ENCODE measurements at regions not wholly inside any gene's neighbourhood (a gene's known extent, or its start where the extent isn't known, plus 50 kb on each side); places are given as distances from the start of the nearest gene placed in this dataset.
"Not testable (repeated sequence)": the region's sequence is repeated elsewhere in the genome, so short reads cannot be mapped to it uniquely, and the experiment has no call there.

DNA sequence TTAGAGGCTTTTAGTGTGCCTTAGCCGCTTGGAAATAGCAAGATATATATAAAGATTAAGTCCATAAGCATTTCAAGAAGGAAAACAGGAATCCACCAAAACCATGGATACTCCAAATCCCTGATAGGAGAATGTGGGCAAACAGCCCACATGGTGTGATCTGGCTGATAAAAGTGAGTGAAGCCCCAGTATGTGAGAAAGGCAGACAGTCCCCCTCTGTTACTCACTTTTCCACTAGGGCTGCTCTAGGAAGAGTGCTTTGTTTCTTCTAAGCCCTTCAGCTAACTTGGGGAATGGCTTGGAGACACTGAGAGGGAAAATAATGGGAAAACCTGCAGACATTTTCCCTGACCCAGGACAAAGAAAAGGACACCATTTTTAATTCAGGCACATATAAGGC is 802.3 kb upstream of the PRR20A start:
- no peak for DNase-seq

DNA sequence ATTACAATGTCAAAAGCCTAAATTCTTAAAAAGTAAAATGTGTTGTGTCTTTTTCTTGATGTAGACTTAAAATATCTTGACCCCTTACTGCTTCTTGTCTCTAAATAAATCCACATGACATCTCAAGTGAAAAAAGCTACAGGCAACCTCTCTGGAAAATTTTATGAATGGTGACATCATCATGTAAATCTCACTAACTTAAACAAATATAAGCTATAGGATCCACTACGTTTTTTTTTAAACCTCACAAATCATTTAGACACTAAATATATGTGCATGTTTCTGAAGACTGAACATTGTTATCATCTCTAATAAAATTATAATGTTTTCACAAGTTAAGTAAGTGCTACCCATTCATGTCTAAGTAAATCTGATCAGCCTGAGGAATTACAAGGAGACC is 793.7 kb upstream of the PRR20A start:
- DNase-seq: no peak

DNA sequence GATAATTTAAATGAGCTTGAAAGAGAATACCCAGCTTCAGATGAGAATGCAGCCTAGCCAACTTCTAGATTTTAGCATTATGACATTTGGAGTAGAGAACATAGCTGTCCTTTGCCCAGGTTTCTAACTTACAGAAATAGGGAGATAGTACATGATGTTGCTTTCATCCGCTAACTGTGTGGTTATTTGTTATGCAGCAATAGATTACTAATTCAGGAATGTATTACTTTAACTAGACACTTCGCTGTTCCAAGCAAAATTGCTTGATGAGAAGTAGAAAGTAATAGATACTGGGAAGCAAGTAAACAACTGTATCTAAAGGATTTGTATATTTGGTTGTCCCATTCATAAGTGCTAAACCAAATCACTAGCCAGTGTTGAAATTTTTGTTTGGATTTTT is 790.9 kb upstream of the PRR20A start:
- no peak for DNase-seq

DNA sequence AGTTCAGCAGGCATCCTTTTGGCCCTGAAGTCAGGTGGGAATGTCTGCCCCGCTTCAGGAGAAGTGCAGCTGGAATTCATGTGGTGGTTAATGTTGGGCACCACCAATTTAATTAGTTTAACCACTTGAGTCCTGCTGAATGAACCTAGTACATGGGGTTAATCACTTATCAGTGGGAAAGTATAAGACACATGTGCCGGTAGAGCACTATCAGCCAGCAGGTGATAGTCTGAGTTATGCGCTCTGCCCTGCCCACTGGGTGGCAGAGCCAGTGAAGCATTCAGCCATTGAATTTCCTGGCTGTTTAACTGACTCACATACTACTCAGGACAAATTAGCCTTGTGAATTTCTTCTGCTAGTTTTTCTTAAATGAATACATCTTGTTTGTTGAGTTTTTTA is 789.7 kb upstream of the PRR20A start:
- DNase-seq: no peak

DNA sequence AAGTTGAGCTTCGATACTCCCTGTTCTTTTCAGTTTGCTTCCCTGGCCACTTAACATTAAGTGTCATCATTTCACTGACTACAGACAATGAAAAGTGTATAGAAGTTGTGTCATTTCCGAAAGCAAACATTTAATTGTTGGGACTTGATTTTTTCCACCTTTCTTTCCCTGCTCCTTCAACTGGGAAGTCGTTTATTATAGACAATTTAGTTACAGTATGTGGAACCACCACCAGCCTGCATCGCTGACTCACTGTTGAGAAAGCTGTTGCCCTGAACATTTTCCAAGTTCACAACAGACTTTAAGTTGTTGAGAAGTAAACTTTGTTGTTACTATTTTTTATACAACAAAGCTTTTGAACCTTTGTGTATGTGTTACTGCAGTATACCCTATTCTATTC is 788.4 kb upstream of the PRR20A start:
- DNase-seq: no peak

DNA sequence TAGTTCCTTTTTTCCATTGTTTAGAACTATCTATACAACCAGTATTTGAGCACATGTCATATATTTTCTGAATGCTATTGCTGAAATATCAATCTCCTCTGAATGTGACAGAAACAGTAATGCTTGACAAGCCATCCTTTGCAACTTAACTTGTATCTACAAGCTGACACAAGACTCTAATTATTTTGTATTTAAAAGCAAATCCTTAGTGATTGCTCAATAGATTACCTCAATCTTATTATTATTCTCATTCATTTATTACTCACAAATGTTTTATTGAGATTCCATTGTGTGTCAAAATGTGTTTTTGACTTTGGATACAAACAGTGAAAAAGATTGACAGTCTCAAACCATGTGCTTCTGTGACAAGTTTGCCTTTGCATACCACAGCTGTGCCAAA is 787.8 kb upstream of the PRR20A start:
- no peak for DNase-seq

DNA sequence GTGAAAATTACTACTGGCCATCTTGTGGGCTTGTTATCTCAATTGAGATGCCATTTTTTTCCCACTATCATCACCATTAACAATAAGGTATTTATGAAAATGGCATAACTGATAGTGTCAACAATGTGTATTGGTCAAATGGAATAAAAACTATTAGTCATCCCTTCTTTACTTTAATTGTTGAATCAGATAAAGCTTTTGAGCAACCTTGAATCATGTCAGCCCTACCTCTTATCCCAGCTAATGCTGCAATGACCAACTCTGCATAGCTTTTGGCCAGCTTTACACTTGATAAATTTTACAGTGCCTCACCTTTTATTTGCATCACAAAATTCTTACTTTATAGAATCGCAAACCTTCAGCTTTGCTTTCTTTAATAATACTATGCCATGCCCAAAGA is 784.0 kb upstream of the PRR20A start:
- DNase-seq: no peak

DNA sequence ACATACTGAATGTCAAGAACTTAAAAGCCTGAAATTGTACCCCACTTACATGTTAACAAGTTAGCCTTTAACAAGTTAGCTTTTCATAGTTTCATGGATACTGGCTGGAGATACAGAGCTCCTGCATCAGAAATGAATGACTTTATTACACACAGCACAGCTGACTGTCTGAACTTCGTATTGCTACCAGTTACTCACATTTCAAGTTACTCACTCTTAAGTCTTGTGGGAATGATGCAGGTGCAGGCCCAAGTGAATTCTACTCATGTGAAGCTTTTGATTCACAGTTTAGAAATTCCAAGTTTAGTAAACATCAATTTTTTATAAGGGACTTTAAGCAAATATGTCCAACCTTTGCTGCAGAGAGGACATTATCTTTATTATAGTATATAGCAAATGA is 762.2 kb upstream of the PRR20A start:
- DNase-seq: no peak

DNA sequence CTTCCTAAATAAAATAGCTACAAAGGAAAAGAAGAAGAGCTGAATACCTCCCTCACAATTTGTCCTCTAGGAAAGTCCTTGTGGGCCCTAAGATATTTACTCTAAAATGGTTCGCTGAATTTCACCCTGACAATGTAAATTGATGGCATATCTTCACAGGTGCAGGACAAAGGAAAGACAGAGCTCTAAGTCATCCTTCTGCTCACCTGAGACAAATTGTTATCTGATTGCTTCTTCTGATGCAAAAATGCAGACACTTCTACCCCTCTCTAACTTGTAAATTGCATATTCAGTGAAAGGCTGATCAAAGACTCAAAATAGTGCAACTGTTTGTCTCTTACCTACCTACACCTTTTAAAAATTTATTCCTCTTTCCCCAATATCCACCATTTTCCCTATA is 747.2 kb upstream of the PRR20A start:
- no peak for DNase-seq

DNA sequence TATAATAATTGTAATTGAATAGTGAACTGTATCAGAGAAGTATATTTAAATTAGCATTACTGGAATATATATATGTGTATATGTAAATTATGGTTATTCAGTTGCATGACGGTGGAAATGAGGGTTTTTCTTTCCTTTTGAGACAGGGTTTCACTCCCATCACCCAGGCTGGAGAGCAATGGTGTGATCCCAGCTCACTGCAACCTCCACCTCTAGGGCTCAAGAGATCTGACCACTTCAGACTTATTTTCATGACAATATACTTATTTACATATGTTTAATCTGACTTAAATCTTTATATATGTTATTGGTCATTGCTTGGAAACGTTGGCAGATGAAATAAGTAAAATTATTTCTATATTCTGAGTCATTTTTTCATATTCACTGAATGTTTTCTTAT is 744.4 kb upstream of the PRR20A start:
- no peak for DNase-seq

DNA sequence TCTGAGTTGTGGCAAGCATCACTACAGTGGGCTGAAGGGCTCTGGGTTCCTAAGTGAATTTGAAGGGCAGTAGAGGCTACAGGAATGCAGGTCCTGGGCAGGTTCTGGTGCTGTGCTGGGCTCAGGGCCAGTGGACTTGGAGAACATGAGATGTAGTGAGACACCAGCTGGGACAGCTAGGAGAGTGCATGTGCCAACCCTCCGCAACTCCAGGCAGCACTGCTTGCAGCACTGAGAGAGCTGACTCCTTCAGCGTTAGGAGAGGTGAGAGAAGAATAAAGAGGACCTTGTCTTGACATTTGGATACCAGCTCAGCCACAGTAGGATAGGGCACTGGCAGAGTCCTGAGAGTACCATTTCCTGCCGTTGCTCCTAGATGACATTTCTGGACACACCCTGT is 739.9 kb upstream of the PRR20A start:
- DNase-seq: no peak

DNA sequence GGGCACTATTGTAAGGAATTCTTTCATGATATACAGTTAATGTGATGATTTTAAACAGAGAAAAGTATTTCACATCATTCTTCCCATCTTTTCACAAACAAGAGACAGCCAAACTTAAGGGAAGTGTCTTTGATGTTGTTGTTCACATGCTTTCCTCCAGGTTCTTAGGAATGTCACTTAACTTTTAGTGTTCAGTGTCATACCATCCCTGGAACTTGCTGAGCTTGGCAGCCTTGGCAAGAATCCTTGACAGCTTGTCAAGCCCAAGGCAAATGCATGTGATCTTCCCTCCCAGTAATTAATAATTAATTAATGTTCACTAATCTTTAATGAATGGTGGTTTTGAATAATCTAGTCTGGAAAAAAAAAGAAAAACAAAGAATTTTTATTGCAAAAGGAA is 727.9 kb upstream of the PRR20A start:
- no peak for DNase-seq

DNA sequence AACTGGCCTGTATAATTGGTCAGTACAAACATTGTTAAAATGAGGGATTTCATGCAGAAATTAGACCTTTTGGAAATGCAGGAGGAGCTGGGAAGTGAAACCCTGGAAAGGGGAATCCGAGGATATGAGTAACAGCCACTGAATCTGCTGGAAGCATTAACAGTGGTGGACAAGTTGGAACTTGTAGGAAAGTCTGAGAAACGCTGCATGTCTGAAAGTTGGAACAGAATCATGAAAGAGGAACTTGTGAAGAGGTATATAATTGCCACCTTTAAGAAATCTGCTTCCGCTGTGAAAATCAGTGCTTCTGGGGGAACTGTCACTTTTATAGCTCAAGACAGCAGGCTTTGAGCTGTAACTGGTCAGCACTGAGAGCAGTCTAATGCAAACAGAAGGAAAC is 716.5 kb upstream of the PRR20A start:
- no peak for DNase-seq

DNA sequence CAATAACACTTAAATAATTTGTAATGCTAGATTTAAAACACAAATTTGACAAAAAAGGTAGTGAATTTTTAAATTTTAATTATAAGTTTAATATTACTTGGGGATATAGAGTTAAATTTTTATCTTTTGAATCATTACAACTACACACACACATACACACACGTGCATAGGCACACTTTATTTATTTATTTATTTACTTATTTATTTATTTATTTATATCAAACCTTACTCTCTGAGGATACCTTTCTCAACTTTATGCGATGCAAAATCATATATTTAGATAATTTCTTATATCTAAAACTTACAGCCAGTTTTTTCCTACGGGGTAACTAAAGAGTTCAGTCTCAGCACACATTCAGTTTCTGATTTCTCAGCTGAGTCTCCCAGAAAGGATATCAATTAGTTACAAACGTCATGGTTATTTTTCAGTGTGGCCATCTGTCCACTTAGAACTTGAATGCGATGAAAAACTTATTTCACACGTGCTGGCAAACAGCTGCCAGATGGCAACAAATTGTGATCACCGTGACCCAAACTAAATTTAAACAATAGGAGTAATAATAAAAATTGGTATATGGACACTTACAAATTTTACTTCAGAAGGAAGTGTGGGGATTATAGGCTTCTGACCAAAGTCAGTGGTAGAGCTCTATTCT is 683.1 kb upstream of the PRR20A start:
- no peak for DNase-seq

DNA sequence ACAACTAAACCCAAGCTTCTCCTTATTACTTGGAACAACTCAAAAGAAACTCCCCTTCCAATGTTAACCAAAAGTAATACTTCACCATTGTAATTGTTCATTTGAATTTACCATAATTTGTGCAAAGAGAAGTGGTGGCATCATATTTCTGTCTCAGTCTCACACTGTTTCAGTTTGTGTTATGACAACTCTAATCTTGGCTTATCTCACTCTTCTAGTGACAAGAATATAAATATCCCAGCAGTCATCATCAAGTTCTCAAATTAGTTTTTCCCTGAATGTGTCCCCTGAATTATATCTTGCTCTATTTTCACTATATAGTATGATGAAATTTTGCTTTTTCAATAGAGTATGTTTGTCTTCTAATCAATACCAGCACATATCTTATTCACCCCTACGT is 681.4 kb upstream of the PRR20A start:
- DNase-seq: no peak

DNA sequence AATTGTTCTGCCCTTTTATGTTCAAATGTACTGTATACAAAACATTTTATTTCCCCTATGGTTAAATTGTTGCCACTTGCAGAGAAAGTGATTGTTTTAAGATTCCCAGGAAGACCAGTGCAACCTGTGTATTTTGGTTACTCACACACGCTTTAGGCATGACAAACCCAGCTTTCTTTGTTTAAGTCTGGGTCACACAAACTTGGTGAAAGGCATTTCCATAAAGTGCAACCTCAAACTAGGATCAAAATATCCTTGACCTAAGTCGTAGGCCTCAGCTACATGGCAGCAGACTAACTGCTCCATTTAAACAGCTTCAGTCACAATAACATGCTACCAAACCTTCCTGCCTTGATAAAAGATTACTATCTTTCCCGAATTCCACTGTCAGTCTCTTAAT is 639.0 kb upstream of the PRR20A start:
- DNase-seq: no peak

DNA sequence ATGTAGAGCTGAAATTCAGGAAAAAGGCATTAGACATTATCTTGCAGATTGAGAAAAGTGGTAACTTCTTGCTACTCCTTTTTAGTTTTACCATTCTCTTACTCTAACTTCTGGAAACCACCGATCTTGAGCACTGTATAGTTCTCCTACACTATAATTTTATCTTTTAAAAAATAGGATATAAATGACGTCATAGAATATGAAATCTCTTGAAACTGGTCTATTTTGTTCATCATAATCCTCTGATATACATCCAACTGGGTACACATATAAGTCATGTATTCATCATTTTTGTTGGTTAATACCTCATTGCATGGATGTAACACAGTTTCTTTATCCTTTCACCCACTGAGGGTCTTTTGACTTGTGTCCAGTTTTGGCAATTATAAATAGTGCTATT is 629.9 kb upstream of the PRR20A start:
- DNase-seq: no peak

DNA sequence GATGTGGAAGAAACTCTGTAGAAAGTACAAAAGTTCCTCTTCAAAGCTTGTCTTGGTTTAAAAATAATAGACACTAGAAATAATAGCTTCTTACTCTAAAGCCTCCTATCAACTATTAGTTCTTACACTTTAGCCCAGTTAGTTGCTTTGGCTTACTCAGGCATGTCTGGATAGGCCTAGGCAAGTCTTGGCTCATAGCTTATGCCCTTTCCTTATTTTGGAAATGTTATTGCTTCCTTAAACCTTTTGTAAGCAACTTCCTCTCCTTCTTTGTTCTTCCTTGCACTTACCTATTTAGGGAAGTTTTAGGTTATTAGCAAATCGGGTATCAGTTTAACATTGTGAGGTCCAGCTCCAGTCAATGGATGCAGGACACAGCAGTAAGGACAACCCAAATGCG is 628.4 kb upstream of the PRR20A start:
- not testable (repeated sequence) for DNase-seq

DNA sequence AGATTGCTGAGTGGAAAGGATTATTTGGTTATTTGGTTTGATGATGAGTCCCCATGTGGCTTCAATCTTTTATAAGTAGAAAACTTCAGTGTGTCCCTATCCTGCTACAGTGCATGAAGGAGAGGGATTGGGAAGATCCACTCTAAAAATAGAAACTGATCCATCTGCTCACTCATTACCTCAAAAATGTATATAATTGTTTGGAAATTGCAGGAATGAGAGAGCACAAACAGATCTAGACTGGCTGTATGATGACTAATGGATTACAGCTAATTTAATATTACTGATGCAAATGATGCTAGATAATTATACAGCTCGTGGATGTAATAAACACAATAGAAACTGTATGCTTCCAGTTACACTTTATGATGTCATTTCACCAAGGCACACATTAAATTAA is 625.3 kb upstream of the PRR20A start:
- DNase-seq: no peak

DNA sequence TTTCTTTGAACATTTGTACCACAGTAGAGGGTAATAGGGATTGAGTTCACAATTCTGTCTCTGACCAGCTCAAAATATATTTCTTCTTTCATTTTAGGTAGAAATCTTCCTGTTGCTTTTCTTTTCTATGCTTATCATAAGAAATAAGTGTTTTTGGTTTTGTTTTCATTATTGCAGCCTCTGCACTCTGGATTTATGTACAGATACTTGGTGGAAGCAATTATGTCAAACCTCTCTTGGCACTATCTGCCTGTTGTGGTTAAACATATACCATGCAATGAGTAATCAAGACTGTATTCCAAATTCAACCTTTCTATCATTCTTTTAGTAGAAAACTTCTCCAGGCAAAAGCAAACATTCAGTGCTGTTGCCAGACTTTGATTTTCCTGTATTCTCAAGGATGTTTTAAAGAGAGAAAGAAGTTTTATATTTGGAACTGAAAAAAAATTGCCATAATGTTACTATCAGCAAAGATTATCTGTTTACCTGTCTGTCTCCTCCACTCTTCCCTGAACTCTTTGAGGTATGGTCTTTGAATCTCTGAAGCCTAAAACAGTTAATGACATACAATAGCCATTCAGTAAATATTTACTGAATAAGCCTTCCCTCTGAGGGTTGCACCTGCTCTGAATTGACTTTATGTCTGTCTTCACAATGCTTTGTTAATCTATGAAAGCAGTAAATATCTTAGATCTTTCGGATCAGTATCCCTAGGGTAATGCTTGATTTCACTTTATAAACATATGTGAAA is 612.5 kb upstream of the PRR20A start:
- no peak for DNase-seq

DNA sequence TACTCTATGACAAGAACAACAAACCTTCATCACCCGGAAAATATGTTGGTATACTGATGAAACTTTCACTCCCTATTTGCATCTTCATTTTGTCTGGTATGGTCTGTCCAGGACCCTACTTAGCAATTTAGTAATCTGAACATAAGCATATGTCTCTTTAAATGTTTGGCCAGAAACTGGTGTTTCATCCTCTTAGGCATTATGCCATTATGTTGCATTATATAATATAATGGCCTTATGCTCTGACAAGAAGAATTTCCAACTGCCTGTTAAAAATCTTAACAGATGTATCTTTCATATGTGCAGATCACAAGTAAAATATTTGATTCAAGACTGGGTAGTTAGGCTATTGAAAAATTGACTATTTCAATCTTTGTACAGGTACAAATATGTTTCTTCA is 610.6 kb upstream of the PRR20A start:
- no peak for DNase-seq

DNA sequence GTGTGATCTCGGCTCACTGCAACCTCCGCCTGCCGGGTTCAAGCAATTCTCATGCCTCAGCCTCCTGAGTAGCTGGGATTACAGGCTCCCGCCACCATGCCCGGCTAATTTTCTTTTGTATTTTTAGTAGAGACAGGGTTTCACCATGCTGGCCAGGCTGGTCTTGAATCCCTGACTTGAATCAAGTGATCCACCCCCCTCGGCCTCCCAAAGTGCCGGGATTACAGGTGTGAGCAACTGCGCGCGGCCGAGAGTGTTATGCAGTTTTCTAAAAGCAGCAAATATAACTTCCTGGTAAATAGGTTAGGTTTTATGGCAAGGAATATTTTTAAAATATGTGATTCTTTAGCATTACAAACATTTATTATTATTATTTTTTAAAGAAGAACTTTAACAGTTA is 592.8 kb upstream of the PRR20A start:
- not testable (repeated sequence) for DNase-seq

DNA sequence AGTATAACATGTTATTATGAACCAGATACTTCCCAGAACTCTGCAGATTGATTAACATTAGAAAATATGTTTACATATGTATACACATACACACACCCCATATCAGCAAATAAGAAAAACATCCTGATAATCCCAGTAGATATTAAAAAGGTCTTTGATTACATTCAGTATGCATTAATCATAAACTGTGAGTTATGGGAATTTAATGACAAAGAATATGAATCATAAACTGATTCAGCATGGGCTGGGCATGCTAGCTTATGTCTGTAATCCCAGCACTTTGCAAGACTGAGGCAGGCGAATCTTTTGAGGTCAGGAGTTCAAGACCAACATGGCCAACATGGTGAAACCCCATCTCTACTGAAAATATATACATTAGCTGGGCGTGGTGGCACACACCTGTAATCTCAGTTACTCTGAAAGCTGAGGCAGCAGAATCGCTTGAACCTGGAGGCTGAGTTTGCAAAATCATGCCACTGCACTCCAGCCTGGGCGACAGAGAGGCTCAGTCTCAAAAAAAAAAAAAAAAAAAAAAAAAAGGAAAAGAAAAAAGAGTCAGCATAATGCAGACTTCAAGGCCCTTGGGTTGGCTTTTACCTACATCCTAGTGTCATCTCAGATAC is 581.9 kb upstream of the PRR20A start:
- no peak for DNase-seq

DNA sequence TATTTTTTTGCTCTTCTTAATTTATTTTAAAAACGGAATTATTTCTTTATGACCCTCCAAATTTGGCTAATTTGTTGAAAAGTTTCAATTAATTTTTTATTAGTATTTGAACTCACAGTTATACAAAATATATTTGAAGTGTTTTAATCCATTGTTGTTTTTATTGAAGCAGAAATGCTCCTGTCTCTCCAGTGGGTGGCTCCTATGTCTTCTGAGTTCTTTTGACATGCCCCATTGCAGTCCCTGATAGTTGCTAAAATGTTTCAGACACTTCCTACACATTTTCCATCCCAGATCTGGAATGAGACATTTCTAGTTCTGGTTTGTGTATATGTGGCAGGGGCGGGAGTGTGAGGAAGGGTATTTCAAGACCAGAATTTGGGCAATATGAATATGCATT is 579.4 kb upstream of the PRR20A start:
- no peak for DNase-seq

DNA sequence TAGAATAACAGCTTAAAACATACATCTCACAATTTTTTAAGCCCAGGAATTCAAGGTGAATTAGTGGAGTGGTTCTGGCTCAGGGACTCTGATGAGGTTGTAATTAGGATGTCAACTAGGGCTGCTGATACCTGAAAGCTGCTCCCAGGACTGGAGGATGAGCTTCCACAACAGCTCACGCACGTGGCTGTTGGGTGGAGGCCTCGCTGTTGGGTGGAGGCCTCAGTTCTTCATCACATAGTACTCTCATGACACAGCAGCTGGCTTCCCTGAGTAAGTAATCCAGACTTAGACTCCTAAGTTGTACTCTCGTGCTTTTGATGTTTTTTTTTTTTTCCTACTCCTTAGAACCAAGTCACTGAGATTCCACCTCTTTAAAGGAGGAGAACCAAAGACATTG is 577.1 kb upstream of the PRR20A start:
- DNase-seq: no peak

Measured in T1000 (cell line).